ENCODE measurements at regions not wholly inside any gene's neighbourhood (a gene's known extent, or its start where the extent isn't known, plus 50 kb on each side); places are given as distances from the start of the nearest gene placed in this dataset.

GRCh38 chr6:11902527-11902926 lies 109.6 kb upstream of the HIVEP1 start (continued):
- TF ChIP-seq KAT2B (IDR thresholded peaks at IDR 0.05; ENCODE audit: low read depth, low read length) (no peak), TCF7L2 (IDR thresholded peaks at IDR 0.05; ENCODE audit: low read depth, low read length) (no peak), PTRF (tag; IDR thresholded peaks at IDR 0.05) (no peak), ZNF511 (CRISPR knock-in tag; IDR thresholded peaks at IDR 0.05) (no peak)

- Histone ChIP-seq H3K36me3 (ENCODE audit: control insufficient read depth, insufficient read depth, low read length) (no peaks in the 10 kb centered on the region), H2AFZ (ENCODE audit: low read depth, low read length) (peak overlapping the region; percentile 97), H3K27ac (ENCODE audit: extremely low read depth, low read depth, low read length) (peak overlapping the region; percentile 60), H3K4me1 (replicated peaks in 1 of 2; ENCODE audit: control insufficient read depth in 2 of 2, insufficient read depth in 2 of 2, low read length in 2 of 2) (no peaks in the 10 kb centered on the region), H3K9ac (ENCODE audit: insufficient read depth in 1 of 2, low read depth in 2 of 2, low read length in 2 of 2) (peak overlapping the region in 1 of 2 experiments; percentile 56; a peak in 2 of 4 replicates), H4K20me1 (replicated peaks; ENCODE audit: control insufficient read depth, insufficient read depth, low read length) (no peaks in the 10 kb centered on the region), H3K4me3 (no peak overlapping the region), H3K27me3 (ENCODE audit: control insufficient read depth in 2 of 2, insufficient read depth in 2 of 2, low read length in 2 of 2) (no peaks in the 10 kb centered on the region), H3K9me1 (ENCODE audit: control insufficient read depth, insufficient read depth, low read length) (no peaks in the 10 kb centered on the region), H3K79me2 (ENCODE audit: control insufficient read depth, insufficient read depth, low read length) (no peaks in the 10 kb centered on the region), H3K9me3 (replicated peaks; ENCODE audit: control insufficient read depth, insufficient read depth, low read depth, low read length) (peaks cover 16% of the 10 kb centered on the region; the same call in 1 of the 2 replicates), H3K4me2 (ENCODE audit: insufficient read depth, low read length) (peak overlapping the region; percentile 52)
- no TSS peak for BruUV-seq (replicated peaks)
- intact Hi-C loops (cut with micrococcal nuclease) (no loop called here), in situ Hi-C loops (cut with MboI) (no loop called here)
- no peak for DNase-seq (ENCODE audit: extremely low read depth in 1 of 4, low spot score in 3 of 4)
- peak; percentile 26 for FAIRE-seq
- CTCF ChIA-PET (ENCODE audit: low intra/inter-chr PET ratio), result no interaction called here
- 47% methylated on average over 14 of the region's 14 CpGs for WGBS (ENCODE audit: insufficient coverage, low coverage, missing lambda C conversion rate)
- POLR2A ChIA-PET, result interaction anchor here (0.8 kb wide), 1 partner anchor 12 kb away, joined by 6 read pairs; no protein-coding TSS in a partner anchor
- peak; percentile 66 for ATAC-seq
- peak; percentile 20; the same call in 1 of the 2 replicates for TF ChIP-seq CBFA2T3 (IDR thresholded peaks at IDR 0.05)
- TF ChIP-seq TCF3 (CRISPR knock-in tag; IDR thresholded peaks at IDR 0.05), result peak; percentile 20; the same call in 1 of the 2 replicates
- TF ChIP-seq, protein P1, sequence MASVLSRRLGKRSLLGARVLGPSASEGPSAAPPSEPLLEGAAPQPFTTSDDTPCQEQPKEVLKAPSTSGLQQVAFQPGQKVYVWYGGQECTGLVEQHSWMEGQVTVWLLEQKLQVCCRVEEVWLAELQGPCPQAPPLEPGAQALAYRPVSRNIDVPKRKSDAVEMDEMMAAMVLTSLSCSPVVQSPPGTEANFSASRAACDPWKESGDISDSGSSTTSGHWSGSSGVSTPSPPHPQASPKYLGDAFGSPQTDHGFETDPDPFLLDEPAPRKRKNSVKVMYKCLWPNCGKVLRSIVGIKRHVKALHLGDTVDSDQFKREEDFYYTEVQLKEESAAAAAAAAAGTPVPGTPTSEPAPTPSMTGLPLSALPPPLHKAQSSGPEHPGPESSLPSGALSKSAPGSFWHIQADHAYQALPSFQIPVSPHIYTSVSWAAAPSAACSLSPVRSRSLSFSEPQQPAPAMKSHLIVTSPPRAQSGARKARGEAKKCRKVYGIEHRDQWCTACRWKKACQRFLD (CRISPR knock-in tag; IDR thresholded peaks at IDR 0.05), result no peak
- 0 out of 2 replicates have a peak, but pooled peaks have one; percentile 14 for TF ChIP-seq TOE1 (IDR thresholded peaks at IDR 0.05; ENCODE audit: borderline replicate concordance)
- TF ChIP-seq TOE1 (CRISPR knock-in tag; IDR thresholded peaks at IDR 0.05; ENCODE audit: borderline replicate concordance, low read depth), result no peak
- no peak for TF ChIP-seq ZNF766 (CRISPR knock-in tag; conservative IDR thresholded peaks at IDR 0.05)
- no peak for TF ChIP-seq NFYB (IDR thresholded peaks at IDR 0.05; ENCODE audit: extremely low read depth, insufficient read length)
- no peak for TF ChIP-seq RFX5 (IDR thresholded peaks at IDR 0.05; ENCODE audit: low read depth, low read length)
- TF ChIP-seq CAMTA2 (CRISPR knock-in tag; conservative IDR thresholded peaks at IDR 0.05), result no peak
- TF ChIP-seq ID3 (CRISPR knock-in tag; IDR thresholded peaks at IDR 0.05), result no peak
- TF ChIP-seq ID3 (tag; IDR thresholded peaks at IDR 0.05), result no peak
- no peak for TF ChIP-seq TAF9B (IDR thresholded peaks at IDR 0.05; ENCODE audit: partially characterized antibody)
Observed at GRCh38 chr6:11900662-11901598, 111.2 kb upstream of the HIVEP1 start.

Data from K562 (cell line).